SKM-1 treated with dmso at 0.1 percent for 144 hours (cell line): ENCODE measurements at regions not wholly inside any gene's neighbourhood (a gene's known extent, or its start where the extent isn't known, plus 50 kb on each side); places are given as distances from the start of the nearest gene placed in this dataset.
"Not testable (repeated sequence)": the region's sequence is repeated elsewhere in the genome, so short reads cannot be mapped to it uniquely, and the experiment has no call there.

Experiments used
- DNase-seq: peaks from one replicate; lab custom pipeline; 2025; ENCODE audit not compliant: unreplicated experiment; lab: John Stamatoyannopoulos, UW

GRCh38 chr15:47885920-47886319 is 168.6 kb downstream of the SEMA6D start:
- DNase-seq = no peak

GRCh38 chr15:47887241-47887800 is 170.0 kb downstream of the SEMA6D start:
- no peak for DNase-seq

GRCh38 chr15:47888385-47889100 is 171.2 kb downstream of the SEMA6D start:
- DNase-seq = no peak

GRCh38 chr15:47890397-47891150 is 173.3 kb downstream of the SEMA6D start:
- DNase-seq = no peak

- DNase-seq = no peak
These were observed 180.2 kb downstream of the SEMA6D start for GRCh38 chr15:47897525-47897924.

- DNase-seq = no peak
These were observed 183.4 kb downstream of the SEMA6D start for GRCh38 chr15:47900751-47901150.

- DNase-seq = no peak
These were observed 186.1 kb downstream of the SEMA6D start for GRCh38 chr15:47903368-47903767.

GRCh38 chr15:47908486-47908885 is 191.2 kb downstream of the SEMA6D start:
- no peak for DNase-seq

GRCh38 chr15:47908950-47909670 is 191.8 kb downstream of the SEMA6D start:
- no peak for DNase-seq

GRCh38 chr15:47912910-47913309 is 195.6 kb downstream of the SEMA6D start:
- not testable (repeated sequence) for DNase-seq

GRCh38 chr15:47917881-47918280 is 200.6 kb downstream of the SEMA6D start:
- no peak for DNase-seq

GRCh38 chr15:47918877-47919276 is 201.6 kb downstream of the SEMA6D start:
- DNase-seq = no peak

- DNase-seq = no peak
These were observed 196.4 kb upstream of the SLC24A5 start for GRCh38 chr15:47924381-47924780.

- no peak for DNase-seq
These were observed 191.5 kb upstream of the SLC24A5 start for GRCh38 chr15:47929138-47929803.

- no peak for DNase-seq
These were observed 188.5 kb upstream of the SLC24A5 start for GRCh38 chr15:47932261-47932660.

GRCh38 chr15:47932951-47933641 is 187.7 kb upstream of the SLC24A5 start:
- no peak for DNase-seq

- no peak for DNase-seq
These were observed 186.9 kb upstream of the SLC24A5 start for GRCh38 chr15:47933865-47934264.

- DNase-seq = no peak
These were observed 186.4 kb upstream of the SLC24A5 start for GRCh38 chr15:47934342-47934741.

- DNase-seq = no peak
These were observed 183.0 kb upstream of the SLC24A5 start for GRCh38 chr15:47937834-47938233.

GRCh38 chr15:47944637-47945288 is 176.0 kb upstream of the SLC24A5 start:
- DNase-seq = no peak
